ENCODE measurements at regions not wholly inside any gene's neighbourhood (a gene's known extent, or its start where the extent isn't known, plus 50 kb on each side); places are given as distances from the start of the nearest gene placed in this dataset.

- TF ChIP-seq SALL2 (tag by site-specific recombination; IDR thresholded peaks at IDR 0.05; ENCODE audit: borderline replicate concordance) (no peak), ZNF341 (tag by site-specific recombination; IDR thresholded peaks at IDR 0.05; ENCODE audit: low read depth) (no peak), TCF7L2 (IDR thresholded peaks at IDR 0.05; ENCODE audit: borderline replicate concordance, low read depth, low read length) (no peak), YY1 (tag by site-specific recombination; IDR thresholded peaks at IDR 0.05) (no peak), ZBTB7A (tag by site-specific recombination; IDR thresholded peaks at IDR 0.05; ENCODE audit: low read depth) (no peak)
- TF ChIP-seq, protein P1, sequence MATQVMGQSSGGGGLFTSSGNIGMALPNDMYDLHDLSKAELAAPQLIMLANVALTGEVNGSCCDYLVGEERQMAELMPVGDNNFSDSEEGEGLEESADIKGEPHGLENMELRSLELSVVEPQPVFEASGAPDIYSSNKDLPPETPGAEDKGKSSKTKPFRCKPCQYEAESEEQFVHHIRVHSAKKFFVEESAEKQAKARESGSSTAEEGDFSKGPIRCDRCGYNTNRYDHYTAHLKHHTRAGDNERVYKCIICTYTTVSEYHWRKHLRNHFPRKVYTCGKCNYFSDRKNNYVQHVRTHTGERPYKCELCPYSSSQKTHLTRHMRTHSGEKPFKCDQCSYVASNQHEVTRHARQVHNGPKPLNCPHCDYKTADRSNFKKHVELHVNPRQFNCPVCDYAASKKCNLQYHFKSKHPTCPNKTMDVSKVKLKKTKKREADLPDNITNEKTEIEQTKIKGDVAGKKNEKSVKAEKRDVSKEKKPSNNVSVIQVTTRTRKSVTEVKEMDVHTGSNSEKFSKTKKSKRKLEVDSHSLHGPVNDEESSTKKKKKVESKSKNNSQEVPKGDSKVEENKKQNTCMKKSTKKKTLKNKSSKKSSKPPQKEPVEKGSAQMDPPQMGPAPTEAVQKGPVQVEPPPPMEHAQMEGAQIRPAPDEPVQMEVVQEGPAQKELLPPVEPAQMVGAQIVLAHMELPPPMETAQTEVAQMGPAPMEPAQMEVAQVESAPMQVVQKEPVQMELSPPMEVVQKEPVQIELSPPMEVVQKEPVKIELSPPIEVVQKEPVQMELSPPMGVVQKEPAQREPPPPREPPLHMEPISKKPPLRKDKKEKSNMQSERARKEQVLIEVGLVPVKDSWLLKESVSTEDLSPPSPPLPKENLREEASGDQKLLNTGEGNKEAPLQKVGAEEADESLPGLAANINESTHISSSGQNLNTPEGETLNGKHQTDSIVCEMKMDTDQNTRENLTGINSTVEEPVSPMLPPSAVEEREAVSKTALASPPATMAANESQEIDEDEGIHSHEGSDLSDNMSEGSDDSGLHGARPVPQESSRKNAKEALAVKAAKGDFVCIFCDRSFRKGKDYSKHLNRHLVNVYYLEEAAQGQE (tag by site-specific recombination; IDR thresholded peaks at IDR 0.05) = no peak
These were observed 110.0 kb upstream of the SLC4A7 start for GRCh38 chr3:27594096-27594690.

All from HEK293 (cell line).